LNCaP clone FGC (cell line): ENCODE measurements at regions not wholly inside any gene's neighbourhood (a gene's known extent, or its start where the extent isn't known, plus 50 kb on each side); places are given as distances from the start of the nearest gene placed in this dataset.
"Not testable (repeated sequence)": the region's sequence is repeated elsewhere in the genome, so short reads cannot be mapped to it uniquely, and the experiment has no call there.

Source experiments
- DNase-seq: peaks from one replicate; pipeline ENCODE4 v3.0.0-alpha.2; 2011; ENCODE audit warnings: low read depth
- H3K4me3 ChIP-seq: 2 replicates; pipeline ENCODE4 v1.5.1; 2011; ENCODE audit warnings: mild to moderate bottlenecking, low read depth, low read length, control low read depth
- TF ChIP-seq, protein P1 (sequence below): IDR thresholded peaks from 2 replicates; pipeline ENCODE4 v1.5.1; 2012; ENCODE audit warnings: mild to moderate bottlenecking; ENCODE audit not compliant: control insufficient read depth, insufficient read depth; ENCODE audit errors: extremely low read depth

DNA sequence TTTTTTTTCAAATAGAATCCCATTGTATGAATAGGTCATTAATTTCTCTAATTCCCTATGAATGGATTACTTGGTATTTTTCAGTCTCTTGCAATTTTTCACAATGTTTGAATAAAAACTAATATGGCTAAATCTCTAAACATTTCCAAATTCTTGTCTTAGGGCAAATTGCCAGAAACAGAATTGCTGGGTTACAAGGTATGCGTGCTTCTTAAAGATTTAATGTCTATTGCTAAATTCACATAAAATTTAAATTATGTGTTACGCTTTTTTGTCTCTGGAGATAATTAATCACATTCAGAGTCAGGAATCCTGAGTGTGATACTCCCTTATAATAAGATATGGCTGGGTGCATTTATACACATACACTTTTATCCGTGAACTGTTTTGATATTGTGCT lies 264.5 kb upstream of the TBL1XR1 start:
- H3K4me3 ChIP-seq, result no peak overlapping the region
- DNase-seq, result no peak
- TF ChIP-seq, protein P1, sequence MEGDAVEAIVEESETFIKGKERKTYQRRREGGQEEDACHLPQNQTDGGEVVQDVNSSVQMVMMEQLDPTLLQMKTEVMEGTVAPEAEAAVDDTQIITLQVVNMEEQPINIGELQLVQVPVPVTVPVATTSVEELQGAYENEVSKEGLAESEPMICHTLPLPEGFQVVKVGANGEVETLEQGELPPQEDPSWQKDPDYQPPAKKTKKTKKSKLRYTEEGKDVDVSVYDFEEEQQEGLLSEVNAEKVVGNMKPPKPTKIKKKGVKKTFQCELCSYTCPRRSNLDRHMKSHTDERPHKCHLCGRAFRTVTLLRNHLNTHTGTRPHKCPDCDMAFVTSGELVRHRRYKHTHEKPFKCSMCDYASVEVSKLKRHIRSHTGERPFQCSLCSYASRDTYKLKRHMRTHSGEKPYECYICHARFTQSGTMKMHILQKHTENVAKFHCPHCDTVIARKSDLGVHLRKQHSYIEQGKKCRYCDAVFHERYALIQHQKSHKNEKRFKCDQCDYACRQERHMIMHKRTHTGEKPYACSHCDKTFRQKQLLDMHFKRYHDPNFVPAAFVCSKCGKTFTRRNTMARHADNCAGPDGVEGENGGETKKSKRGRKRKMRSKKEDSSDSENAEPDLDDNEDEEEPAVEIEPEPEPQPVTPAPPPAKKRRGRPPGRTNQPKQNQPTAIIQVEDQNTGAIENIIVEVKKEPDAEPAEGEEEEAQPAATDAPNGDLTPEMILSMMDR, result no peak

DNA sequence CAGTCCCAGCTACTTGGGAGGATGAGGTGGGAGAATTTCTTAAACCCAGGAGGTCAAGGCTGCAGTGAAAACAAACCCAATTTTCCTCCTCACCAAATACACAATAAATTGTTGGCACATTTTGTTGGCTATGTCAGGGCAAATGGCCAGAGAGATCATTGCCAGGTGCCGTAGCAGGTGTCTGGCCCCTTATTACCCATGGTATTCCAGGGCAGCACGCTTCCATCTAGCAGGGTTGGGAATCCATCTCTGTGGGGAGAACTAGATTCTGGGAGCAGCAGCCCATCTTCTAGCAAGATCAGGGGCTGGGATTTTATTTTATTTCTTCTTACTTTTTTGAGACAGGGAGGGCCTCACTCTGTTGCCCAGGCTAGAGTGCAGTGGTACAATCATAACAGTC lies 266.1 kb upstream of the TBL1XR1 start:
- H3K4me3 ChIP-seq, DNase-seq: not testable (repeated sequence)

DNA sequence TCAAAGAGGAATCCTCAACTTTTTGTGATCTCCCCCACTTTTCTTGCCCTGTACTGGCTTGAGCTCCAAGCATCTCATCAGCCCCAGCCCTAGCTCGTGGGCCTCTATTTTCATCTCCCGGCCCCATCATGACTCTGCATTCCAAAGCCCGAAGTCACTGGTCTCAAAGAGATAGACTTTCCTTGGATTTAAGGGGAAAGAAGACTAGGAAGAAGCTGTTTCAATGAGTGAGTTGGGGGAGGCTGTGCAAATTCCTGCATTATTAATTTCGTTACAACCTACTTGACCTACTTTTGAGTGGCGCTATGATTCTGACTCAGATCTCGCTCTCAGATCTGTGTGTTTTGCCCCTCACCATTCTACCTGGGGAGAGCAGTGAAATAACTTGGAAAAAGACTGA lies 266.6 kb upstream of the TBL1XR1 start:
- TF ChIP-seq, protein P1, result no peak
- no peak for DNase-seq
- no peak overlapping the region for H3K4me3 ChIP-seq

DNA sequence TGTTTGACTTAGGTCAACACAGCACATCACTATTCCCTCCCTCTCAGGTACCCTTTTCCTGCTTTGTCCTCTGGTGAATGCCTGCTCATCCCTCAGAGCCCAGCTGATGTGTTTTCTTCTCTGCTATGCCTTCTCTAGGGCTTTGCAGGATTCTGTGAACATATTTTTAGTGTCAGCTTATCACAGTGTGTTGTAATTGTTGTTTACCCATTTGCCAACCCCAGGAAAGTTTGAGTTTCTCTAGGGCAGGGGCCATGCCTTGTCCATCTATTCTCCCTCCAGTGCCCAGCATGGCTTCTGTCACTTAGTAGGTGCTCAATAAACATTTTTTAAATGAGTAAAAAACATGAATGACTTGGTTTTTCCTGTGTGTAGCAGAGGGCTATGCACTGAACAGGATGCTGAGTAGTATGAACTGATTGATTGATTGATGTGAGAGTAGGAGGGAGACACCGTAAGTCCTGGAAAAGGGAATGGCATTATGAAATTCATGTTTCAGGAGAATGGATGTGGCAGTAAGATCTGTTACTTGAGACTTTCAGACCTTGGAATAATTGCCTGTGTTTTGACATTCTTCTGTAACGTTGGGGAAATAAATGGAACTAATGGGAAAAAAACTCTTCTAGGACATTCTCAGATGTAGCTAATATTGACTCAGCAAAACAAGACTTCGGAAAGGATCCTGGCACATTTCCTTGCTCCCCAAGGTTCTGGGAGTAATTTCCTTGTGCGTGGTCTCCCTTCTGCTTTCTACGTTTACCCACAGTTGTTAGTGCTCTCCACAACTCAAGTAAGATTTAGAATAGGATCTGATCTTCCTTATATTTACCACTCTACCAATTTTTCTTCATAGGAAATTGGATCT lies 267.3 kb upstream of the TBL1XR1 start:
- peak; percentile 18 for DNase-seq
- TF ChIP-seq, protein P1, result no peak
- no peak overlapping the region for H3K4me3 ChIP-seq

- DNase-seq, result peak; percentile 98
- TF ChIP-seq, protein P1, result no peak
- H3K4me3 ChIP-seq, result no peak overlapping the region
These were observed 268.0 kb upstream of the TBL1XR1 start for GRCh38 chr3:177465257-177465642.

DNA sequence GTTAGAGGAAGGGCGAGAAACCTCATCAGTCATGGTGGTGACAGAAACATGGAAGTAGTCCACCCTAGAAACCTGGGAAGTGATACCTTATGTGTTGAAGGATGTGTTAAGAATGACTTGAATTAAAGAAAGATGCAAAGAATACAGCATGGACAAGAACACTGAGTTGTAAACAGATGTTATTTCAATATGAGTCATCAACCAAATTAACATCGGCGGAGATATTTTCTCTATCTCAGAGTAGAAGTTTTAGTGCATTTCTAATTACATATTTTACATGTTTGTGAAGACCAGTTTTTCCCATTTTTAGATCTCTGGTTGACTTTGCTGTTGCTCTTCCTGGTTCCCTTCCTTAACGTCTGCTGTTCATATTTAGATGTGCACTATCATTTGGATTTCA lies 268.8 kb upstream of the TBL1XR1 start:
- TF ChIP-seq, protein P1, result no peak
- DNase-seq, result no peak
- H3K4me3 ChIP-seq, result no peak overlapping the region

DNA sequence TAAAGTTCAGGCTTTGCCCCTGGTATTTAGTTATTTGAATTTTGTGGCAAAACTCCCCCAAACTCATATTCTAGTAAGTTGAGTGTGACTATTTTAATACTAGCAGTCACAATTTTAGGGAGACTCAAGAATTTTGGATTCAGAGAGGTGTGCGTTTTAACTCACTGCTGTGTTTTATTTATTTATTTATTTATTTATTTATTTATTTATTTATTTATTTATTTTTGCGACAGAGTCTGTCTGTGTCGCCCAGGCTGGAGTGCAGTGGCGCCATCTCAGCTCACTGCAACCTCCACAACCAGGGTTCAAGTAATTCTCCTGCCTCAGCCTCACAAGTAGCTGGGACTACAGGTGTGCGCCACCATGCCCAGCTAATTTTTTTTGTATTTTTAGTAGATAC lies 269.3 kb upstream of the TBL1XR1 start:
- not testable (repeated sequence) for H3K4me3 ChIP-seq, DNase-seq

- TF ChIP-seq, protein P1, result no peak
- no peak overlapping the region for H3K4me3 ChIP-seq
- DNase-seq, result no peak
These were observed 270.1 kb upstream of the TBL1XR1 start for GRCh38 chr3:177467247-177467985.
